ENCODE measurements at regions not wholly inside any gene's neighbourhood (a gene's known extent, or its start where the extent isn't known, plus 50 kb on each side); places are given as distances from the start of the nearest gene placed in this dataset.

- no TSS peak for BruUV-seq (replicated peaks)
- Histone ChIP-seq H3K9me2 (replicated peaks; ENCODE audit: low read length) (no peaks in the 10 kb centered on the region), H3K27me3 (ENCODE audit: low read length) (no peaks in the 10 kb centered on the region), H3K4me2 (ENCODE audit: low read length) (no peak overlapping the region), H3K4me1 (ENCODE audit: insufficient read depth, low read length) (no peaks in the 10 kb centered on the region), H3K9me3 (ENCODE audit: low read length) (no peaks in the 10 kb centered on the region), H3K4me3 (ENCODE audit: low read length) (no peak overlapping the region), H3K9ac (ENCODE audit: low read length) (no peak overlapping the region), H3F3A (ENCODE audit: low read length, unreplicated experiment) (no peaks in the 10 kb centered on the region), H3K36me3 (ENCODE audit: low read depth, low read length) (no peaks in the 10 kb centered on the region), H4K20me1 (ENCODE audit: low read length) (no peaks in the 10 kb centered on the region), H3K27ac (ENCODE audit: low read length) (no peak overlapping the region), H2AFZ (ENCODE audit: low read length) (no peak overlapping the region), H3K79me2 (ENCODE audit: low read length) (no peaks in the 10 kb centered on the region)
- CTCF ChIA-PET, result no interaction called here
- POLR2A ChIA-PET (ENCODE audit: unreplicated experiment), result no interaction called here
- TF ChIP-seq EZH2phosphoT487 (IDR thresholded peaks at IDR 0.05; ENCODE audit: borderline replicate concordance, low read length), result no peak
- TF ChIP-seq EZH2 (IDR thresholded peaks at IDR 0.05; ENCODE audit: low read length, unreplicated experiment), result no peak
- TF ChIP-seq CTCF (conservative IDR thresholded peaks at IDR 0.05; ENCODE audit: low read depth, low read length), result no peak
- DNase-seq, result no peak
- intact Hi-C loops (cut with micrococcal nuclease), result loop anchor here (5.0 kb wide), 1 partner anchor 447 kb away; no protein-coding TSS in a partner anchor
- ATAC-seq, result no peak
Observed at GRCh38 chr4:59179372-59179771, 2020.8 kb upstream of the ADGRL3 start.

- no peak overlapping the region for H3K4me3 ChIP-seq (ENCODE audit: low read length)
- intact Hi-C loops (cut with micrococcal nuclease), result no loop called here
- H3K9me3 ChIP-seq (ENCODE audit: low read length), result no peaks in the 10 kb centered on the region
- no peaks in the 10 kb centered on the region for H3K36me3 ChIP-seq (ENCODE audit: low read depth, low read length)
- CTCF ChIA-PET, result no interaction called here
- POLR2A ChIA-PET (ENCODE audit: unreplicated experiment), result no interaction called here
- no peak overlapping the region for H3K27ac ChIP-seq (ENCODE audit: low read length)
- DNase-seq (no peak), ATAC-seq (no peak)
- no peak overlapping the region for H3K4me2 ChIP-seq (ENCODE audit: low read length)
- H3K79me2 ChIP-seq (ENCODE audit: low read length), result no peaks in the 10 kb centered on the region
- TF ChIP-seq EZH2phosphoT487 (IDR thresholded peaks at IDR 0.05; ENCODE audit: borderline replicate concordance, low read length), result no peak
- no peak for TF ChIP-seq CTCF (conservative IDR thresholded peaks at IDR 0.05; ENCODE audit: low read depth, low read length)
- no peak for TF ChIP-seq EZH2 (IDR thresholded peaks at IDR 0.05; ENCODE audit: low read length, unreplicated experiment)
- no peaks in the 10 kb centered on the region for H3F3A ChIP-seq (ENCODE audit: low read length, unreplicated experiment)
- no peak overlapping the region for H2AFZ ChIP-seq (ENCODE audit: low read length)
- H3K9me2 ChIP-seq (replicated peaks; ENCODE audit: low read length), result no peaks in the 10 kb centered on the region
- no peaks in the 10 kb centered on the region for H3K27me3 ChIP-seq (ENCODE audit: low read length)
- H3K4me1 ChIP-seq (ENCODE audit: insufficient read depth, low read length), result no peaks in the 10 kb centered on the region
- H3K9ac ChIP-seq (ENCODE audit: low read length), result no peak overlapping the region
- BruUV-seq (replicated peaks), result no TSS peak
- no peaks in the 10 kb centered on the region for H4K20me1 ChIP-seq (ENCODE audit: low read length)
Observed at GRCh38 chr4:59180161-59180560, 2020.0 kb upstream of the ADGRL3 start.

GRCh38 chr4:59180969-59181368, 2019.2 kb upstream of the ADGRL3 start:
- Histone ChIP-seq H3K4me2 (ENCODE audit: low read length) (no peak overlapping the region), H3K36me3 (ENCODE audit: low read depth, low read length) (no peaks in the 10 kb centered on the region), H3K4me1 (ENCODE audit: insufficient read depth, low read length) (no peaks in the 10 kb centered on the region), H3K27ac (ENCODE audit: low read length) (no peak overlapping the region), H3K9me2 (replicated peaks; ENCODE audit: low read length) (no peaks in the 10 kb centered on the region), H3K4me3 (ENCODE audit: low read length) (no peak overlapping the region), H2AFZ (ENCODE audit: low read length) (no peak overlapping the region), H4K20me1 (ENCODE audit: low read length) (no peaks in the 10 kb centered on the region), H3K27me3 (ENCODE audit: low read length) (no peaks in the 10 kb centered on the region), H3K9me3 (ENCODE audit: low read length) (no peaks in the 10 kb centered on the region), H3F3A (ENCODE audit: low read length, unreplicated experiment) (no peaks in the 10 kb centered on the region), H3K79me2 (ENCODE audit: low read length) (no peaks in the 10 kb centered on the region), H3K9ac (ENCODE audit: low read length) (no peak overlapping the region)
- ATAC-seq, result no peak
- intact Hi-C loops (cut with micrococcal nuclease), result no loop called here
- CTCF ChIA-PET, result no interaction called here
- no TSS peak for BruUV-seq (replicated peaks)
- TF ChIP-seq EZH2phosphoT487 (IDR thresholded peaks at IDR 0.05; ENCODE audit: borderline replicate concordance, low read length) (no peak), CTCF (conservative IDR thresholded peaks at IDR 0.05; ENCODE audit: low read depth, low read length) (no peak), EZH2 (IDR thresholded peaks at IDR 0.05; ENCODE audit: low read length, unreplicated experiment) (no peak)
- no peak for DNase-seq
- POLR2A ChIA-PET (ENCODE audit: unreplicated experiment), result no interaction called here

All from PC-3 (cell line).